GM18867 (cell line): ENCODE measurements at regions not wholly inside any gene's neighbourhood (a gene's known extent, or its start where the extent isn't known, plus 50 kb on each side); places are given as distances from the start of the nearest gene placed in this dataset.

Experiments
- ATAC-seq: cut with Tn5 transposase; IDR thresholded peaks from one replicate; pipeline ENCODE4 v1.9.1; 2021; ENCODE audit warnings: mild to moderate bottlenecking, moderate library complexity; ENCODE audit not compliant: unreplicated experiment

DNA sequence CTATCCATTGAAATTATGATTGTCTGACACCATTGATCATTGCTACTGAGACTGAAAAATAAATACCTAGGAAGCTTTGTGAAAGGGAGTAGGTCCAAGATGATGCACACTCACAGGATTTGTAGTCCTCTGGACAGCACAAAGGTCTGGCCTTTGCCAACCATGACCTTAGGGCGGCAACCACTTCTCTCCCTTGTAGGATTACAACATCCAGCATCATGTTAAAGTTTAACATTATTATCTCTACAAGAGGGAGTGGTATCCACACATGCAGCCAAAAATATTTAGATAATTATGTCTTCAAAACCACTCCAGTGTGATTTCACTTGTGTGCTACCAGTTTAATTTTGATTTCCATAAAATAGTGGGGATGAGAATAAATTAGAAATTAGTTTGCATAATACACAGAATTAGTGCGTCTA lies 51.1 kb upstream of the NHSL1 start:
- ATAC-seq = no peak

DNA sequence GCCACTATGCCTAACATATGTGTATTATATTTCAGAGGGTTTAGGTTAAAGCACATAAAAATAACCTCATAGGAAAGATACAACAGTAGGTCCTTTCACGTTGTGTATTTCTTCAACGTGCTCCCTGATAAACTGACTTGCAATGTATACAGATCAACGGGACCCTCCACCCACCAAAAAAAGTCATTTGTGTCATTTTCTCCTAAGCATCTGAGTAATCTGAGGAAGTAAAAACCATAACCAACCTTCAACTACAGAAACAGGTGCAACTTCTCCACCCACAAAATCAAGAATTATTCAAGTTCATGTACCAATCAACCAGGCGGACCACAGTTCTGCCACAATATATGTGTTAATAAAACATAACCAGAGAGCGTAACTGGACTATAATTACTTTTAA lies 54.9 kb upstream of the NHSL1 start:
- no peak for ATAC-seq

DNA sequence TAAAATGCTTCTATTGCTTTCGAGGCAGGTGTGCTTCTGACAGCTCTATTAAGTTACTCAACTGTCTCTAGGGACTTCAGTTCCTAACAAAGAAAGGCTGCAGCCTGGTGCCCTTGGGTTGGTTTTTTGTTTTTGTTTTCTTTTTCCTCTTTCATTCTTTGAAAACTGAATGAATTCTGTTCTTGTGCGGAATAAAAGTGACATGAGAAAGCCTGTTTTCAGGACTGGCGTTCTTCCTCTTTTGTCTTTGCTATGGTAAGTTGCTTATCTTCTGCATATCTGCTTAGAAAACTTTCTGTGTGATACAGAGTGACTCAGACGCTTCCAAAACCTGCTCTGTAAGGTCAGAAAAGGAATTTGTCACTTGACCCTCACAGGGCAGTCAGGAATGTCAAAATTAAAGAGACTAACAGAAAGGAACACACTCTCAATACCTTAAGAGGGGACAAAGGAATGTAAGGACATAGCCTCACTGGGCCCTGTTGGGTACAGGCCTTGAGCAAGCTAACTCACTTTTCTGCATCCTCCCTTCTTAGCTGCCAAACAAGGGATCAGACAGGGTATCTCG lies 56.2 kb upstream of the NHSL1 start:
- no peak for ATAC-seq

DNA sequence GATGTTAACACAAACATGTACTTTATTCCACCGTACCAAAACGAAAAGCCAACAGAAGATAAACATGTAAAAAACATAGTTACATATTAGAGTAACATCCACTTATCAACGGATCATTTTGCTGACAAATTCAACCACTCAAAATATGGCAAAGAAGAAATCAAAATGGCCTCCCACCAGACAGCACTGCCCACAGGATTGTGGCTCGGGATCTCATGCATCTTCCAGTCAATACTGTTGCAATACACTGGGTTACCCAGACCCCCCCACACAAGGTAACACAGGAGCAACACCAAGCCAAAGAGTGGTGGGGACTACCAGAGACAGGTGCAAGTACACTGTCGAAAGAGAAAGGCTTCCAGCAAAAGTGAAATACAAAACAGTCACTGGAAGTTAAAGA lies 57.9 kb upstream of the NHSL1 start:
- ATAC-seq = no peak

DNA sequence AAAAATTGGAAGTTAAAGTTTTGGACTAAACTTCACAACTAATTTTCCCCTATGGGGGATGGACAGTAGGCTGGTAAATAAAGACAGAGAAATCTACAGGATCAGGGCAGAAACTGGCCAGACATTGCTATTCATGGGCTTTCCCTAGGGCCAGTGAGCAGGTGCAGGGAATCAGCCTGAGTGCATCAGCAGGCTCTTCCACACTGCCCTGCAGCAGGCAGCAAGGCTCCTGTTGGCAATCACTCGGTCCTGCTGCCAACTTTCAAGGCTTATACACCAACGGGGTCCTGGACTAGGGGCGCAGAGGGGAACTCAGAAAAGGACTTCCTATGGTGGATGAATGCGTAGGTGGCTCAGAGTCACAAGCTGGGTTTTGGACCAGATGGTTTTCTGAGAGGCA lies 59.8 kb upstream of the NHSL1 start:
- ATAC-seq = no peak

DNA sequence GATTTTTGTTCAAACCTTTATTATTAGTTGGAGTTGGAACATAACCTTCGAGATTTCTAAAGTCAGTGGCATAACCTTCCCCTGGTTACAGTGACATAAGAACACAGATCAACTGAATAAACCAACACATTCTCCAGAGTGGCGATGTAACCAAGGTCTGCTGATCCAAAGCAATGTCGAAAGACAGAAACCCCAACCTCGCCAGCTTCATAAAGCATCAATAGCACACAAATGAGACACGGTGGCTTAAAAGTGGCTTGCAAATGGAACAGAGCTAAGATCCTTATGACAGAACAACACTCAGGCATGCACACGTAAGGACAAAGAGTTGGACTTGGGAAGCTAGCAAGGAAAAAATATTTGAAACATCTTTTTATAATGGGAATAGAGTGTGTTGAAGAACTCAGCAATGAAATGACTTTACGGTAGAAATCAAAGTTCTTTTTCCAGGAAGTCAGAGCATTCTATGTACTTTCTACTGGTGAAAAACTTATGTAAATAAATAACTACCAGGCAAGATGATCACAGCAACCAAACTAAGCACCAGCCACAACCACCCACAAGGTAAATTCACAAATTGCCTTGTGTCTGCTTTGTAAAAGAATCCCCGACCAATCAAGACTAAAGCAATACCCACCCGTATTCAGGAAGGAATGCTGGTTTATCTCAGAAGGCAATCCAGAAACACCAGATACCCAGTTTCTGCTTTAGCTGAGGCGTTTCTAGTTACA lies 61.0 kb upstream of the NHSL1 start:
- ATAC-seq = no peak

DNA sequence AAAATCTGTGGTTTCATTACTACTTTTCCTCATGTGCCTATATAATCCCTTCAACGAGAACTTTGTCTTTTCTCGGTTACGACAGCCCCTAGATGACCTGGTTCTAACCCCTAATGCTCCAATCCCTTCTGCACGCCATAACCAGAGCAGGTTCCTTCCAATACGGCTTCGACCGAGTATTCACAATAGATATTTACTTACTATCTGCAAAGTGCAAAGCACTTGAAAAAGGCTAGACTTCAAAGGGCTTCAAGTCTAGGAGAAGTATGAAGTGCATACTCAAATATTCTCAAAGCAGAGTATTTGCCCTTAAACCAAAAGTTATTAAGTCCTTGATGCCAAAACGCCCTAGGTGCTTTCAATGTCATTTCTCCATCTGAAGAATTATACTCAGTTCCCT lies 63.4 kb upstream of the NHSL1 start:
- ATAC-seq = no peak

DNA sequence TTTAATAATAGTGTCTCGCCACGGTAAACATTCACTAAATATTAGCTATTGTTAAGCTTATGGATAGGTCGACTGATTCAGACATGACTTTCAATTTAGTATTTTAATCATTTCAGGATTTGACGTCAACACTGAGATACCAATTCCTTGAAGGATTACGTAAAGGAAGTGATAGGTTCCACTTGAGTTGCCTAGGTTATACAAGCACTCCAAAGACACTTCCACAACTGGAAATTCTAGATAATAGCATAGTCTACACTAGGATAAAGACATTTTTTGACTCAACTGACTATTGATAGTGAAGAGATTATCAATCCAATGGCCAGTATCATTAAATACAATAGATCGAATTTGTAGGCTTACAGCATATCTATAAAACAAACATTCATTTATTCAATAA lies 63.9 kb upstream of the NHSL1 start:
- ATAC-seq = no peak

DNA sequence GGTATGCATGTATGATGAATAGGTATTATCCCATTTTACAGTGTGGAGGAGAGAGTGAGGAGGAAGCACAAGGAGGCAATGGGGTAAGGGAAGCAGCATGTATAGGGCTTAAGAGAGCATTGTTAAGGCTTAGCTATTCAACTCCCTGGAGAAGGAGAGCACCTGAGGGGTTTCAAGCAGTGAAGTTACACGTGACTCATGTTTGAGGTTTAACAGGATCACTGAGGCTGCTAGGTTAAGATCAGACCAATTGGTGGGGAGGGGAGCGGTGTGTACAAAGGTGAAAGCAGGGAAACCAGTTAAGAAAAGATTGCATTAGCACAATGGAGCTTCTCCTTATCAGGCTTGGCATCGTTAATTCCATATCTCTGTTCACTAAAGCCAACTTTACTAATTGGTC lies 64.4 kb upstream of the NHSL1 start:
- no peak for ATAC-seq

DNA sequence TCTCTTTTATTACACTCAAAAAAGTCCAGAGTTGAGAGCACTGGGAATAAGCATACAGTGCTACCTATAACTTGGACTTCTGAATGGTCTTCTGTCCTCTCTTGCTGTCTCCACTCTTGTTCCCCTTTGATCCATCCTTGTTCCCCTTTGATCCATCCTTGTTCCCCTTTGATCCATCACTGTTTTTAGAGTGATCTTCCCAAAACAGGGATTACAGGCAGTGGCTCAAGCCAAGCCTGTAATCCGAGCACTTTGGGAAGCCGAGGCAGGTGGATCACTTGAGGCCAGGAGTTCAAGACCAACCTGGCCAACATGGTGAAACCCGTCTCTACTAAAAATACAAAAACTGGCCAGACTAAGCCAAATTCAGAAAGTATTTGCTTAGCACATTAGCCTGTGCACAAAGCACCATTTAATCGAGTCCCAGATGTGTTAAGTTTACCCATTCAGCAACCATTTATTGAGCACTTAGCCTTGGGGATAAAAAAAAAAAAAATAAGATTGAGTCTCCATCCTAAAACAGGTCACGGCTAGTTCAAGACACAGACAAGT lies 65.0 kb upstream of the NHSL1 start:
- no peak for ATAC-seq

DNA sequence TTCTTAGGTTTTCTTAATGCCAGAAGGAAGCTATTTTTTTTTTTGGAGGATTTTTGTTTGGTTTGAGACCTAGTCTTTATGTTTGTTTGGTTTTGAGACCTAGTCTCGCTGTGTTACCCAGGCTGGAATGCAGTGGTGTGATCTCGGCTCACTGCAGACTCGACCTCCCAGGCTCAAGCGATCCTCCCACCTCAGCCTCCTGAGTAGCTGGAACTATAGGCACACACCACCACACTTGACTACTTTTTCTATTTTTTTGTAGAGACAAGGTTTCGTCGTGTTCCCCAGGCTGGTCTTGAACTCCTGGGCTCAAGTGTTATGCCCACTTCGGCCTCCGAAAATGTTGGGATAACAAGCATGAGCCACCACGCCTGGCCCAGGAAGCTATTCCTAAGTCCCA lies 67.8 kb upstream of the NHSL1 start:
- no peak for ATAC-seq

DNA sequence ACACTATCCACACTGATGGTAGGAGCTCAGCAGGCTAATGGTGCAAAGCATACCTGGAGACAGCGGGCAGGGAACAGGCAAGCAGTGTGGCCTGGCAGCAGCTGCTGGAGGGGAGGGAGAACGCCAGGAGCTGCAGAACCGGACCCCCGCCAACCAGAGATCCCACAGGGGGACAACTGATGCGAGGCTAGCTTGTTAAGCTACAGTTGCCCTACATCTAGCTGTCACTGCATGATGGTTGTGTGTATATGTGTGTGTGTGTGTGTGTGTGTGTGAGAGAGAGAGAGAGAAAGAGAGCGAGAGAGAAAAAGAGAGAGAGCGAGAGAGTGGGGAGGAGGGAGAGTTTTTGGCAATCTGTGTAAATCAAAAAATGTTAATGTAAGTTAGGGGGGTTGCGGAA lies 69.7 kb upstream of the NHSL1 start:
- no peak for ATAC-seq

DNA sequence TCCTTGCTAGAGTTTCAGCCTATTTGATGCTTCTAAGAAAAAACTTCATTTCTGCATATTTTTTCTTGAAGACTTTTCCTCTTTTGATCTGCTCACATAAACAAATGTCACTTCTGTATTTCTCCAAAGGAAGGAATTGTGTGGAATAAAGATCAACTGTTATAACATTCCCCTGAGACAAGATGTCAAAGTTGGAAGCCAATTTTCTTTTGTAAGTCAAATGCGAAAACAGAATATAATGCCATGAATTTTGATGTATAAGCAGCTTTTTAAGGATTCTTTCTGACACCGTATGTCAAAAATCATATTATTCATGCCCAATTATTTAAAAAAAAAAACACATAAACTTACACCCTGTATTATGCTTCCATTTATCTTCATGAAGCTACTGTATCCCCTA lies 70.3 kb upstream of the NHSL1 start:
- ATAC-seq = no peak

DNA sequence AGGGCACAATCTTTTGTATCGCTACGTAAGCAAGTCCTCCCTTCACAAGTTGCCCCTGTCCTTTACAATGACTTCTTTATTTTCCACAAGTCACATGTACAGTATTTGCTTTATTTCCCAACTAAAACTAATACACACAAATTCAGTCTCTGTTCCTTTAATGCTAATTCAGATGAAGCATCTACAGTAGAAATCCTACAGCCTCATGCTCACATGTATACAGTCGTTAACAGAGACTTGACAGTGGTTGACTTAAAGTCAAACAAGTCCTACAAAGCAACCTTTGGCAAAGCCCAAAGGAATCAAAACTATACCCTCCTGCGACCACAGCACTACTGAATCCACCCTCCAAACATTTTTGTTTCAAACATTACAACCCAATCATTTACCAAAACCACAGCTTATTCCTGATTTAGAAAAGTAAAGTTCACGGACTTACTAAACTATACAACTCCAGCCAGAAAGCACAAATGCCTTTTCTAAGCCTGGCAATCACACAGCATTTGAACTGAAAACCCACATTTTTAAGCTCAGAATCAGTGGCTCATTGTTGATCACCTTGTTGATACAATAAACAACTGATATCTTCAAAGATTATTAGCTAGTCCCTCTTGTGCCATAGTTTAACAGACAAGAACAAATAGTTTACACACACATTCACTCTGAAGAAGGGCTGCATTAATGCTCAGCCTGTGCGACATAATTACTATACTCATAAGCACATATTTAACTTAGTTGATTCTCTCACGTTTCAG lies 70.9 kb upstream of the NHSL1 start:
- ATAC-seq = no peak

DNA sequence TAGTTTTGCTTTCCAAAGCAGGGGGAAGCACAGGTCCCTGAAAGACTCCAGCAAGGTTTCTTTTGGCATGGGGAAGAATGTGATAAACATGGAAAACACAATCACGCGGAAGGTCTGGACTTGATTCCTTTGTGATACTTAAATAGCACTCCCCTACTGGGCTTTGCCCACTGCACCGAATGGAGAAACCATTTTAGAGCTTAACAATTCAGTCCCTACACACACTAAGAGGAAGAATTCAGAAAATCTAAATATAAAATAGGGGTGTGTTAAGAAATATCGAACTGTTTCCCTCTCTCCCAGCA lies 71.4 kb upstream of the NHSL1 start:
- no peak for ATAC-seq

DNA sequence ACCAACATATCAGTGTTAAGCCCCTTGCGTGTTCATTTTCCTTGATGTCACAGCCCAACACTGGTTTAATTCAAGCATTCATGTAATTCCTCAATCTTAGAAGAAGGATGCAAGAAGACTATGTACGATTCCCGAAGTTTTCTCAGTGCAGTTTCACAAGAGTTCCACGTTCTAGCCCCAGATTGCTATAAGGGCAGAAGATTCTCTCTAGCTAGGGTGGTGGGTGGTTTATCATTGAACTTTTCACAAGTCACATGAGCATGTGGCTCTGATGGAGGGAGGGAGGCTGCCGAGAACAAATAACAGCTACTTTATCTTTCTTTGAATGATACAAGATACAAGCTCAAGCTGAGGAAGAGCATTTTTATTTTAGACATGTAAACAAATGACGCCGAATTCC lies 71.9 kb upstream of the NHSL1 start:
- no peak for ATAC-seq

DNA sequence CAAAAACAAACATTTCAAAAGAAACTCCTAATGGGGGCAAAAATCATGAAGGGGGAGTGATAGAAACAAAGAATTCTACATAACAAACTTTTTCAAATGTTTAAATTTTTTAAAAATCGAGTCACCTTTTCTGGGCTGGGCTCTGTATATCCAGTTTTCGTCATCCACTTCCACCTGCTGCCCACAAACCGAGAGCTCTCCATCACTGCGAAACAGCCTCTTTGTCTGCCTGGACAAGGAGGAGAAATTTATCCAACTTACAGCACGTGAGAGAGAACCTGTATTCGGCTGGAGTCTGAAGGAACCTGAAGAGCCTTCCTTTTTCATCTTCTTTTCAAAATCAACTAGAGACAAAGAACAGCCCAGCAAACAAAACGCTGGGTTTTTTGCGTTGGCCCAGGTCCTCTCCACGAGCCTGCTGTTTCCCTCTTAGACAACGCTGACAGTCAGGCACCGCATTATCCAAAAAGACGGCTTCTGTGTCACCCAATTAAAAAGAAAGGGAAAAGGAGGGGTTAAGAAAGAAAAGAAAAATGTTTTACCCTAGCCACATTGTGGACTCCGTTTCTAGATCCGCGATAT lies 72.4 kb upstream of the NHSL1 start:
- ATAC-seq = no peak

DNA sequence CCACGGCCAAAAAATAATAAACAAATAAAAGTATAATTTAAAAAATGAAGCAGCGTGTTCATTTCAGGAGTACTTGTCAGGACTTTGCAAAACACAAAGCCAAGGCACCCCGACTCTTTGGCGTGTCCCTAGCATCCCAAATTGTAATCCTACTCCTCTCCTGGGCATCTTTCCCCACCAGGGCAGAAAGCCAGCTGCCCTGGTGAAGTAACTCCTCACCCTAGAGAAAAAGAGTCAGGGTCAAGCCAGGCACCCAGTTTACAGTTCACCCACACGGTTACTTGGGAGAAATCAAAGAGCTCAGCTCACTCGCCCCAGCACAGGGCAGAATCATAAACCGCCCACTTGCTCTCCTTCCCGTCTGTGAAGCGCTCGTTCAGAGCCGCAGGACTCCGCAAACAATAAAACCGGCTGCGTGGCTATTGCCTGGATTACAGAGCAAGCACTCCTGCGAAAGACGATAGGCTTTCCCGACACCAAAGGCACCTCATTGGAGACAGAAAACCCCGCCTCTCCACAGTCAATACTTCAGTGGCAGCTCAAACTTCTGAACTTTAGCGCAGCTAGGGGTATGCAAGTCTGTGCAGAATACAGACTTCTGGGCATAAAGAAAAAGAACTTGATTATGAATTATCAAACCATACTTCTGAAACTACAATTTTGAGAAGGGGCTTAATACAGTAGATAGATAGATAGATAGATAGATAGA lies 73.0 kb upstream of the NHSL1 start:
- ATAC-seq = no peak

DNA sequence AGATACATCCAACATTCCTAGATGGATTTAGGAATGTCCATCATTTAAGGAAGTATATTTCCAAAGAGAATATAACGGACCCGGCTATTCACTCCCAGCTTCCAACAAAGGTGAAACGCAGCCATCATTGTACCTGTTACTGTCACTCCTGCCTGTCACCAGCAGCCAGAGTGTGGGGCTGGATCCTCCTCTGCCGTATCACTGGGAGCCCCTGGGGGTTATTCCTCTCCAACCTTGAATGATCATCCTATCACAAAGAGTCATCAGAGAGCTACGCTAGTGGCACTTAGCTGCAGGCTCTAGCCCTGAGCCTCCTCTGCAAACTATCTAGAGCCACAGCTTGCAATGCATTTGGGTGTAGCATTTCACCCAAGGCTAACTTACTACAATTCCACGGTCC lies 73.6 kb upstream of the NHSL1 start:
- no peak for ATAC-seq

DNA sequence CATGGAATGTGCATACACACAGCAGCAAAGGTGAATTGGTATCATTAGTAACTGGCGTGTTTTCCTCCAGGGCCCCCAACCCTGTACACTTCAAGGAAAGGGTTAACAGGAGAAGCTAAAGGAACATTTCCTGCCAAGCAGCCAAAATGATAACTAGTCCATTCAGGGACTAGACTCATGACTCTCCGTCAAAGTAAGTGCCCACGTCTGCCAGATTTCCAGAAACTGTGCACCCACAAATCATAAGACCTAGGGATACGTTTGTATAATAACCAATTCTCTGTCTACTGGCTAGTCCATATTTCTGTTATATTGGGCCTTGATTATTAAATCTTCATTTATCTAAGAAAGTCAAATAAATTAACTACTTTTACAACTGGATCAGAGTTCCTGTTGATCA lies 76.0 kb upstream of the NHSL1 start:
- no peak for ATAC-seq

DNA sequence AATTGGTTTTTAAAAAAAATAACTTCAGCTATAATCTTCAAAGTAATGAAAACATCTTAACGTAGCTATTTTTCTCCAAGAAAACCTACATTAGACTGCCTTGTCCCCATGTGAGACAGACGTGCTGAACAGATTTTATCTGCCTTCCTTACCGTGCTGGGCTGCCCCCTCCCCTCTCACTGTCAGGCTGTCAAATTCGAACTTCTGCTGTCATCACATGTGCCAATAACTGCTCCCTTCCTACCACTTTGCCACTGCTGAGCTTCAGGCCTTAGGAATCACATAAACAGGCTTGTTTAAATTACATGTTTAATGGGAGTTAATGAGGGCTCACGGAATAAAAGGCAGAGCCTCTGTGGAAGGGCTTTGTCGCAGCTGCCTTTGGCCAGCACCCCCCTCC lies 77.0 kb upstream of the NHSL1 start:
- no peak for ATAC-seq
